Progenitor cell of endocrine pancreas (in vitro differentiated cells): ENCODE measurements at regions not wholly inside any gene's neighbourhood (a gene's known extent, or its start where the extent isn't known, plus 50 kb on each side); places are given as distances from the start of the nearest gene placed in this dataset.

Experiments
- DNase-seq: peaks from one replicate; pipeline ENCODE4 v3.0.0; 2021; ENCODE audit warnings: low spot score; ENCODE audit not compliant: unreplicated experiment
- H3K27ac Mint-ChIP-seq: 2 replicates; pipeline ENCODE4 v1.8.0; 2021; ENCODE audit warnings: mild to moderate bottlenecking, moderate library complexity, mixed read lengths
- H3K27me3 Mint-ChIP-seq: 2 replicates; pipeline ENCODE4 v1.8.0; 2021; ENCODE audit warnings: mixed read lengths
- H3K36me3 Mint-ChIP-seq: 2 replicates; pipeline ENCODE4 v1.8.0; 2022; ENCODE audit warnings: mixed read lengths; ENCODE audit not compliant: insufficient read depth
- H3K4me1 Mint-ChIP-seq: 2 replicates; pipeline ENCODE4 v1.8.0; 2021; ENCODE audit warnings: low read depth, mixed read lengths
- H3K4me3 Mint-ChIP-seq: 2 replicates; pipeline ENCODE4 v1.8.0; 2021; ENCODE audit warnings: low read depth, mild to moderate bottlenecking, moderate library complexity, mixed read lengths
- H3K9me3 Mint-ChIP-seq: 2 replicates; pipeline ENCODE4 v1.8.0; 2021; ENCODE audit warnings: low read depth, mixed read lengths
- CTCF ChIP-seq: fragments of 200-600 bp; sonication (generic); IDR thresholded peaks from one replicate; pipeline ENCODE4 v1.5.0; 2021; ENCODE audit warnings: antibody characterized with exemption, mild to moderate bottlenecking; ENCODE audit not compliant: unreplicated experiment

GRCh38 chr20:2210646-2211552, 84.9 kb upstream of the TGM3 start:
- Mint-ChIP-seq H3K4me3 (no peak overlapping the region), H3K27ac (no peak overlapping the region), H3K9me3 (no peaks in the 10 kb centered on the region), H3K4me1 (peaks cover 8% of the 10 kb centered on the region), H3K36me3 (no peaks in the 10 kb centered on the region), H3K27me3 (no peaks in the 10 kb centered on the region)
- no peak for DNase-seq
- no peak for TF ChIP-seq CTCF

- peaks cover 8% of the 10 kb centered on the region for H3K4me1 Mint-ChIP-seq
- no peak overlapping the region for H3K4me3 Mint-ChIP-seq
- no peak for TF ChIP-seq CTCF
- H3K36me3 Mint-ChIP-seq = no peaks in the 10 kb centered on the region
- DNase-seq = no peak
- H3K27ac Mint-ChIP-seq = no peak overlapping the region
- no peaks in the 10 kb centered on the region for H3K9me3 Mint-ChIP-seq
- no peaks in the 10 kb centered on the region for H3K27me3 Mint-ChIP-seq
Measured at GRCh38 chr20:2212456-2213015, 83.3 kb upstream of the TGM3 start.

GRCh38 chr20:2213401-2213800, 82.4 kb upstream of the TGM3 start:
- Mint-ChIP-seq H3K27ac (no peak overlapping the region), H3K27me3 (no peaks in the 10 kb centered on the region), H3K4me1 (peaks cover 8% of the 10 kb centered on the region), H3K9me3 (no peaks in the 10 kb centered on the region), H3K36me3 (no peaks in the 10 kb centered on the region), H3K4me3 (no peak overlapping the region)
- DNase-seq = no peak
- TF ChIP-seq CTCF = no peak

- no peak overlapping the region for H3K27ac Mint-ChIP-seq
- no peak for DNase-seq
- H3K36me3 Mint-ChIP-seq = no peaks in the 10 kb centered on the region
- no peaks in the 10 kb centered on the region for H3K4me1 Mint-ChIP-seq
- no peaks in the 10 kb centered on the region for H3K27me3 Mint-ChIP-seq
- TF ChIP-seq CTCF = no peak
- no peak overlapping the region for H3K4me3 Mint-ChIP-seq
- H3K9me3 Mint-ChIP-seq = peaks cover 7% of the 10 kb centered on the region
Measured at GRCh38 chr20:2217857-2218539, 77.8 kb upstream of the TGM3 start.

GRCh38 chr20:2219481-2220006, 76.3 kb upstream of the TGM3 start:
- H3K4me1 Mint-ChIP-seq = no peaks in the 10 kb centered on the region
- peaks cover 7% of the 10 kb centered on the region for H3K9me3 Mint-ChIP-seq
- no peak for DNase-seq
- no peak overlapping the region for H3K4me3 Mint-ChIP-seq
- no peaks in the 10 kb centered on the region for H3K36me3 Mint-ChIP-seq
- H3K27me3 Mint-ChIP-seq = peaks cover 2% of the 10 kb centered on the region
- TF ChIP-seq CTCF = no peak
- H3K27ac Mint-ChIP-seq = no peak overlapping the region
